SIG-M5 treated with dmso at 0.1 percent for 504 hours (cell line): ENCODE measurements at regions not wholly inside any gene's neighbourhood (a gene's known extent, or its start where the extent isn't known, plus 50 kb on each side); places are given as distances from the start of the nearest gene placed in this dataset.
"Not testable (repeated sequence)": the region's sequence is repeated elsewhere in the genome, so short reads cannot be mapped to it uniquely, and the experiment has no call there.

Experiments used
- DNase-seq: peaks from one replicate; lab custom pipeline; 2025; ENCODE audit not compliant: unreplicated experiment; lab: John Stamatoyannopoulos, UW

GRCh38 chr18:70536370-70537062 lies 247.7 kb downstream of the SOCS6 start:
- DNase-seq: no peak

GRCh38 chr18:70535041-70535440 lies 246.2 kb downstream of the SOCS6 start:
- DNase-seq: no peak

- DNase-seq: not testable (repeated sequence)
Observed at GRCh38 chr18:70525322-70525721, 236.5 kb downstream of the SOCS6 start.

- no peak for DNase-seq
Observed at GRCh38 chr18:70523792-70524182, 234.9 kb downstream of the SOCS6 start.

- no peak for DNase-seq
Observed at GRCh38 chr18:70523035-70523791, 234.4 kb downstream of the SOCS6 start.

- no peak for DNase-seq
Observed at GRCh38 chr18:70522183-70522680, 233.4 kb downstream of the SOCS6 start.

GRCh38 chr18:70520867-70521266 lies 232.0 kb downstream of the SOCS6 start:
- DNase-seq: no peak

GRCh38 chr18:70513502-70514171 lies 224.8 kb downstream of the SOCS6 start:
- no peak for DNase-seq

GRCh38 chr18:70507970-70508369 lies 219.1 kb downstream of the SOCS6 start:
- no peak for DNase-seq

- no peak for DNase-seq
Observed at GRCh38 chr18:70506511-70506910, 217.7 kb downstream of the SOCS6 start.

GRCh38 chr18:70503060-70503459 lies 214.2 kb downstream of the SOCS6 start:
- DNase-seq: no peak

- DNase-seq: no peak
Observed at GRCh38 chr18:70501358-70501757, 212.5 kb downstream of the SOCS6 start.

GRCh38 chr18:70500748-70501147 lies 211.9 kb downstream of the SOCS6 start:
- DNase-seq: no peak

- no peak for DNase-seq
Observed at GRCh38 chr18:70499218-70499691, 210.4 kb downstream of the SOCS6 start.

GRCh38 chr18:70496353-70497294 lies 207.8 kb downstream of the SOCS6 start:
- DNase-seq: no peak

- DNase-seq: no peak
Observed at GRCh38 chr18:70494524-70494923, 205.7 kb downstream of the SOCS6 start.

GRCh38 chr18:70493461-70493860 lies 204.6 kb downstream of the SOCS6 start:
- DNase-seq: no peak

- peak; percentile 34 for DNase-seq
Observed at GRCh38 chr18:70491734-70492348, 203.0 kb downstream of the SOCS6 start.

- DNase-seq: peak; percentile 87
Observed at GRCh38 chr18:70489986-70490933, 201.4 kb downstream of the SOCS6 start.
